Prostate gland (tissue), 2 donors: ENCODE measurements at regions not wholly inside any gene's neighbourhood (a gene's known extent, or its start where the extent isn't known, plus 50 kb on each side); places are given as distances from the start of the nearest gene placed in this dataset.

Experiments
- DNase-seq: peaks from one replicate; pipeline ENCODE4 v3.0.0-alpha.2; 2019; ENCODE audit warnings: low spot score
- H3K27ac ChIP-seq, 2 donors: fragments of 200-600 bp; sonication (generic); 2 replicates each; pipeline ENCODE4 v1.5.1; 2017 to 2019
- H3K27me3 ChIP-seq: fragments of 200-600 bp; sonication (generic); replicated peaks from 2 replicates; pipeline ENCODE4 v1.5.1; 2019; ENCODE audit not compliant: insufficient read depth
- H3K36me3 ChIP-seq, 2 donors: fragments of 200-600 bp; sonication (generic); 1 replicate in 1 of 2; 2 replicates in 1 of 2; pipeline versions ENCODE4 v1.5.1 to v1.8.1; 2017 to 2019
- H3K4me1 ChIP-seq: fragments of 200-600 bp; sonication (generic); replicated peaks from 2 replicates; pipeline ENCODE4 v1.5.1; 2019
- H3K4me3 ChIP-seq, 2 donors: fragments of 200-600 bp; sonication (generic); 2 replicates each; pipeline ENCODE4 v1.5.1; 2017 to 2019
- H3K9me3 ChIP-seq: fragments of 200-600 bp; sonication (generic); 2 replicates; pipeline ENCODE4 v1.5.1; 2017
- POLR2A ChIP-seq: fragments of 450-650 bp; IDR thresholded peaks from one replicate; pipeline ENCODE4 v1.6.1; 2016; ENCODE audit warnings: antibody characterized with exemption, mild to moderate bottlenecking
- POLR2AphosphoS5 ChIP-seq: sonication (generic); formaldehyde crosslinking; IDR thresholded peaks from one replicate; pipeline ENCODE4 v1.6.1; 2017; ENCODE audit warnings: antibody characterized with exemption
- WGBS: methylation state at CpG from one replicate; pipeline ENCODE4 v1.1.5; 2018; 5-methylcytosine and 5-hydroxymethylcytosine counted together
- intact Hi-C: fragments of 100-400 bp; cut with DNase I; formaldehyde crosslinking; loops from one replicate; pipeline ENCODE4 v1.14.2; 2022
- TF ChIP-seq, protein P1 (sequence below), 4 experiments: fragments of 200-600 bp in 2 of 4; fragments of 450-650 bp in 2 of 4; sonication (generic) in 2 of 4; IDR thresholded peaks; 1 replicate in 3 of 4; 2 replicates in 1 of 4; pipeline ENCODE4 v1.5.1; 2016 to 2019; ENCODE audit warnings: antibody characterized with exemption in 4 of 4, mild to moderate bottlenecking in 2 of 4, moderate library complexity in 2 of 4

DNA sequence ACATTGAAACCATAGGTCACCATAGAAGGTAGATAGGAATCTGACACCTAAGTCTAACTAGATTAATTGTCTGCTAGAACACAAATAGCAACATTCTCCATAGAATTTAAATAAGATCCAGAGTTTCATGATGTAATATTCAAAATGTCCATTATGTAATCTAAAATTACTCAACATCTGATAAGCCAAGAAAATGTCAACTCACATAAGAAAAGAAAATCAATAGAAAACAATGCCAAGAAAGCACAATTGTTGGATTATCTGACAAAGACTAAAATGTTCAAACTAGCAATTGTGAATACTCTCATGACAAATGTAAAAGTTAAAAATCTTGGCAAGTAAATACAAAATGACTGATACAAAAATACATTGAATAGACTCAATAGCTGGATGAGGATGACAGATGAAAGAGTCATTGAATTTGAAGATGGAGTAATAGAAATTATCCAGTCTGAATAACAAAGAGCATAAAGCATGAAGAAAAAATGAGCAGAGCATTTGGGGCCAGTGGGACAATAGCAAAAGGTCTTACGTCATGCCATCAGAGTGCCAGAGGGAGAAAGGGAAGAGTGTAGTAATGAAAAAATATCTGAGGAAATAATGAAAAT, 358.6 kb downstream of the METTL4 start:
- DNase-seq = no peak
- H3K36me3 ChIP-seq = no peaks in the 10 kb centered on the region
- H3K27me3 ChIP-seq = no peaks in the 10 kb centered on the region
- WGBS = 96% methylated on average over 1 of the region's 1 CpG
- intact Hi-C loops = no loop called here
- no peaks in the 10 kb centered on the region for H3K9me3 ChIP-seq
- no peak overlapping the region for H3K4me3 ChIP-seq
- H3K27ac ChIP-seq = no peak overlapping the region
- no peaks in the 10 kb centered on the region for H3K4me1 ChIP-seq
- TF ChIP-seq POLR2A = no peak

DNA sequence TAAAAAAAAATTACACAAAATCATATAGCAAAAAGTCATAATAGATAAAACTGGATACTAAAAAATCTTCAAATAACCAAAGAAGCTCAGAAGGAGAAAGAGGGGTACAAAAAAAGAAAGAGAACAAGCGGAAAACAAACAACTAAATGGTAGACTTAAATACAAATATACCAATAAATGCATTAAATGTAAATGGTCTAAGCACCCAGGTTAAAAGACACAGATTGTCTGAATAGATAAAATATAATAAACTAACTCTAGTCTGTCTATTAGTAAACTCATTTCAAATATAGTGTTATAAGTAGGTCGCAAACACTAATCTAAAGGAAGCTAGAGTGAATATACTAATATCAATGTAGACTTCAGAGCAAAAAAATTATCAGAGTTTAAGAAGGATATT, 357.4 kb downstream of the METTL4 start:
- no peaks in the 10 kb centered on the region for H3K36me3 ChIP-seq
- no peak overlapping the region for H3K4me3 ChIP-seq
- H3K4me1 ChIP-seq = no peaks in the 10 kb centered on the region
- no peaks in the 10 kb centered on the region for H3K27me3 ChIP-seq
- DNase-seq = no peak
- H3K9me3 ChIP-seq = no peaks in the 10 kb centered on the region
- H3K27ac ChIP-seq = no peak overlapping the region
- intact Hi-C loops = no loop called here
- TF ChIP-seq POLR2AphosphoS5 (no peak), POLR2A (no peak)
- TF ChIP-seq, protein P1, sequence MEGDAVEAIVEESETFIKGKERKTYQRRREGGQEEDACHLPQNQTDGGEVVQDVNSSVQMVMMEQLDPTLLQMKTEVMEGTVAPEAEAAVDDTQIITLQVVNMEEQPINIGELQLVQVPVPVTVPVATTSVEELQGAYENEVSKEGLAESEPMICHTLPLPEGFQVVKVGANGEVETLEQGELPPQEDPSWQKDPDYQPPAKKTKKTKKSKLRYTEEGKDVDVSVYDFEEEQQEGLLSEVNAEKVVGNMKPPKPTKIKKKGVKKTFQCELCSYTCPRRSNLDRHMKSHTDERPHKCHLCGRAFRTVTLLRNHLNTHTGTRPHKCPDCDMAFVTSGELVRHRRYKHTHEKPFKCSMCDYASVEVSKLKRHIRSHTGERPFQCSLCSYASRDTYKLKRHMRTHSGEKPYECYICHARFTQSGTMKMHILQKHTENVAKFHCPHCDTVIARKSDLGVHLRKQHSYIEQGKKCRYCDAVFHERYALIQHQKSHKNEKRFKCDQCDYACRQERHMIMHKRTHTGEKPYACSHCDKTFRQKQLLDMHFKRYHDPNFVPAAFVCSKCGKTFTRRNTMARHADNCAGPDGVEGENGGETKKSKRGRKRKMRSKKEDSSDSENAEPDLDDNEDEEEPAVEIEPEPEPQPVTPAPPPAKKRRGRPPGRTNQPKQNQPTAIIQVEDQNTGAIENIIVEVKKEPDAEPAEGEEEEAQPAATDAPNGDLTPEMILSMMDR (IDR thresholded peaks at IDR 0.05) = no peak
- 98% methylated on average over 2 of the region's 2 CpGs for WGBS

DNA sequence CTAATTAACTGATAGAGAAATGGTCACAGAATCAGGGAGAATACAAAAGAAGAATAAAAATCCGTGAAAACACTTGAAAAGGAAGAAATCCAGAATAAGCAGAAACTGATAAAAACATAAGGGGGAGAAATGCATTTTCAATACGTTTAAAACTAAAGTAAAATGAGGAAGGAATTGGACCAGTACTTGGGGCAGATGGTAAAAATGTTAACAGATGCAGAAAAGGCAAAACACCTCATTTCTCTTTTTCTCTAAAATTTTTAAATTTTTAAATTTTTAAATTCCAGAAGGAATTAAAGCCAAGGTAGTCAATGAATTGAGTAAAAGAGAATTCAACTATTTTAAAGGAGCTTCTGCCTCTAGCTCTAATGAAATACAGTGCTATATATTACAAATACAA, 353.9 kb downstream of the METTL4 start:
- intact Hi-C loops = no loop called here
- Histone ChIP-seq H3K36me3 (no peaks in the 10 kb centered on the region), H3K27me3 (no peaks in the 10 kb centered on the region), H3K9me3 (no peaks in the 10 kb centered on the region), H3K4me3 (no peak overlapping the region), H3K27ac (no peak overlapping the region), H3K4me1 (no peaks in the 10 kb centered on the region)
- DNase-seq = no peak
- TF ChIP-seq POLR2AphosphoS5 = no peak
- no peak for TF ChIP-seq POLR2A
- TF ChIP-seq, protein P1 (IDR thresholded peaks at IDR 0.05) = no peak
- WGBS = 62% methylated on average over 2 of the region's 2 CpGs

DNA sequence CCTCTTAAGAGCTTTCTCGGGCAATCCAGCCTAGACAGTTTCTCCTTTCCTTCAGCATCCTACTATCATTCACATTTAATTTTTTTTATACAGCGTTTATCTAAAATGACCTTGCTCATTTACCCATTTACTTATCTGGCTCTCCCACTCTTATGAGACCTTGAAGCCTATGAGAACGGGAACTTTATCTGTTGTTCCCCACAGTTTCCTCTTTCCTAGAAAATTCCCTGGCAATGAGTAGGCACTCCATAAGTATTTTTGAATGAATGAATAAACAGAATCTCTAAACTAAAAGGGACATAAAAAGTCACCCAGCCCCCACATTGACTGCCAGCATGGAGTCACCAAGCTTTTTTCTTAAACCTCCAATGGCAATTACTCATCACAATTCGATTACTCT, 353.2 kb downstream of the METTL4 start:
- Histone ChIP-seq H3K9me3 (no peaks in the 10 kb centered on the region), H3K27ac (no peak overlapping the region), H3K4me3 (no peak overlapping the region), H3K27me3 (no peaks in the 10 kb centered on the region), H3K36me3 (no peaks in the 10 kb centered on the region), H3K4me1 (no peaks in the 10 kb centered on the region)
- TF ChIP-seq, protein P1 (IDR thresholded peaks at IDR 0.05) = no peak
- TF ChIP-seq POLR2AphosphoS5 = no peak
- TF ChIP-seq POLR2A = no peak
- 74% methylated on average over 4 of the region's 4 CpGs for WGBS
- intact Hi-C loops = no loop called here
- DNase-seq = no peak

DNA sequence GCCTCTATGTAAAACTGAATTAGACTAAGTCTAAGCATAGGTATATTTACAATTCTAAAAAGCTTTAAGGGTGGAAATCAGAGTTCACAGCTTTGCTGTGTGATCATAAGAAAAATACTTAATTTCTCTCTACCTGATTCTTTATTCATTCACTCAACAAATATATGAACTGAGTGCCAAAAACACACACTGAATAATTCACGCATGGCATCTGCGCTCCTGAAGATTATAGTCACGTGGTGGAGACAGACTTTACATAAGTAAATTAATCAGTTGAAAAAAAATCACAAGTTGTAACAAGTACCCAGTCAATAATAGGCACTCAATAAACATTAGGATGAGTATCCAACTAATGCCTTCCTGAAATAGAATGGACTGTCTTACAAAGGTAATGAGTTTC, 351.6 kb downstream of the METTL4 start:
- no peak for DNase-seq
- Histone ChIP-seq H3K4me3 (no peak overlapping the region), H3K9me3 (no peaks in the 10 kb centered on the region), H3K27me3 (no peaks in the 10 kb centered on the region), H3K36me3 (no peaks in the 10 kb centered on the region), H3K4me1 (no peaks in the 10 kb centered on the region), H3K27ac (no peak overlapping the region)
- 76% methylated on average over 3 of the region's 3 CpGs for WGBS
- TF ChIP-seq, protein P1 (IDR thresholded peaks at IDR 0.05) = no peak
- TF ChIP-seq POLR2A (no peak), POLR2AphosphoS5 (no peak)
- intact Hi-C loops = no loop called here
